Mesendoderm (in vitro differentiated cells): ENCODE measurements at regions not wholly inside any gene's neighbourhood (a gene's known extent, or its start where the extent isn't known, plus 50 kb on each side); places are given as distances from the start of the nearest gene placed in this dataset.

ENCODE experiments used
- DNase-seq: peaks from one replicate; pipeline ENCODE4 v3.0.0; 2013
- H2AK5ac ChIP-seq: 2 replicates; pipeline ENCODE4 v1.6.1; 2013; ENCODE audit warnings: low read length, inconsistent platforms
- H2BK120ac ChIP-seq: 2 replicates; pipeline ENCODE4 v1.6.1; 2013; ENCODE audit warnings: low read depth, mild to moderate bottlenecking, low read length, moderate library complexity, mixed read lengths
- H2BK15ac ChIP-seq: replicated peaks from 2 replicates; pipeline ENCODE4 v1.6.1; 2013; ENCODE audit warnings: low read depth, mild to moderate bottlenecking, moderate library complexity
- H2BK5ac ChIP-seq: 2 replicates; pipeline ENCODE4 v1.6.1; 2013; ENCODE audit warnings: low read length, inconsistent platforms
- H3K18ac ChIP-seq: 2 replicates; pipeline ENCODE4 v1.6.1; 2013; ENCODE audit warnings: mild to moderate bottlenecking, low read length, mixed read lengths
- H3K23ac ChIP-seq: one replicate; pipeline ENCODE4 v1.6.1; 2013; ENCODE audit warnings: low read length
- H3K27ac ChIP-seq: 2 replicates; pipeline ENCODE4 v1.5.1; 2013; ENCODE audit warnings: low read depth, mild to moderate bottlenecking, inconsistent platforms, low read length, moderate library complexity
- H3K27me3 ChIP-seq: 2 replicates; pipeline ENCODE4 v1.6.1; 2013; ENCODE audit warnings: low read length, control low read depth, mild to moderate bottlenecking, inconsistent platforms; ENCODE audit not compliant: insufficient read depth, poor library complexity
- H3K36me3 ChIP-seq: 2 replicates; pipeline ENCODE4 v1.6.1; 2013; ENCODE audit warnings: low read length, inconsistent platforms; ENCODE audit not compliant: control insufficient read depth, insufficient read depth
- H3K4ac ChIP-seq: one replicate; pipeline ENCODE4 v1.6.1; 2013; ENCODE audit warnings: low read depth, mild to moderate bottlenecking, low read length, moderate library complexity
- H3K4me1 ChIP-seq: 2 replicates; pipeline ENCODE4 v1.6.1; 2013; ENCODE audit warnings: low read depth, low read length, inconsistent platforms; ENCODE audit not compliant: control insufficient read depth
- H3K4me2 ChIP-seq: 2 replicates; pipeline ENCODE4 v1.6.1; 2013; ENCODE audit warnings: low read length
- H3K4me3 ChIP-seq: 2 replicates; pipeline ENCODE4 v1.5.1; 2013; ENCODE audit warnings: mild to moderate bottlenecking, low read length
- H3K56ac ChIP-seq: one replicate; pipeline ENCODE4 v1.6.1; 2013; ENCODE audit warnings: low read length
- H3K79me1 ChIP-seq: 2 replicates; pipeline ENCODE4 v1.6.1; 2013; ENCODE audit warnings: low read length, inconsistent platforms
- H3K79me2 ChIP-seq: 2 replicates; pipeline ENCODE4 v1.6.1; 2013; ENCODE audit warnings: mild to moderate bottlenecking, low read length; ENCODE audit not compliant: control insufficient read depth, insufficient read depth
- H3K9ac ChIP-seq: 2 replicates; pipeline ENCODE4 v1.6.1; 2013; ENCODE audit warnings: low read length, inconsistent platforms
- H4K5ac ChIP-seq: one replicate; pipeline ENCODE4 v1.6.1; 2013; ENCODE audit warnings: low read length
- H4K8ac ChIP-seq: one replicate; pipeline ENCODE4 v1.6.1; 2013; ENCODE audit warnings: low read depth, mild to moderate bottlenecking, control low read depth, low read length, moderate library complexity
- WGBS: extraction: QIAGEN DNeasy Blood & Tissue Kit; methylation state at CpG from one replicate; pipeline ENCODE4 v1.1.7; 2013; ENCODE audit warnings: low lambda C conversion rate, missing lambda C conversion rate; ENCODE audit not compliant: insufficient coverage; ENCODE audit errors: extremely low coverage; 5-methylcytosine and 5-hydroxymethylcytosine counted together

- Histone ChIP-seq H2AK5ac (no peak overlapping the region), H2BK120ac (no peak overlapping the region), H3K4me2 (no peak overlapping the region), H2BK15ac (no peak overlapping the region), H3K9ac (no peak overlapping the region), H3K4ac (no peak overlapping the region), H3K79me1 (no peaks in the 10 kb centered on the region), H3K4me1 (peaks cover 7% of the 10 kb centered on the region), H3K27ac (no peak overlapping the region), H2BK5ac (no peak overlapping the region), H3K4me3 (no peak overlapping the region), H3K36me3 (no peaks in the 10 kb centered on the region), H4K8ac (no peak overlapping the region), H3K18ac (no peak overlapping the region), H3K56ac (no peak overlapping the region), H3K23ac (no peak overlapping the region), H3K79me2 (no peaks in the 10 kb centered on the region), H3K27me3 (no peaks in the 10 kb centered on the region), H4K5ac (no peak overlapping the region)
- no CpG with 5 or more reads among the region's 3 CpGs for WGBS
- DNase-seq, result no peak
Measured at GRCh38 chr22:48975886-48976285, 851.8 kb downstream of the BRD1 start.

- Histone ChIP-seq H3K4me3 (no peak overlapping the region), H3K79me1 (no peaks in the 10 kb centered on the region), H3K56ac (no peak overlapping the region), H3K36me3 (no peaks in the 10 kb centered on the region), H2BK5ac (no peak overlapping the region), H2AK5ac (no peak overlapping the region), H3K27me3 (no peaks in the 10 kb centered on the region), H3K4ac (no peak overlapping the region), H3K27ac (no peak overlapping the region), H4K8ac (no peak overlapping the region), H3K23ac (no peak overlapping the region), H2BK120ac (no peak overlapping the region), H3K9ac (no peak overlapping the region), H3K4me1 (peaks cover 7% of the 10 kb centered on the region), H3K4me2 (no peak overlapping the region), H2BK15ac (no peak overlapping the region), H4K5ac (no peak overlapping the region), H3K18ac (no peak overlapping the region), H3K79me2 (no peaks in the 10 kb centered on the region)
- DNase-seq, result no peak
- WGBS, result no CpG with 5 or more reads among the region's 13 CpGs
Measured at GRCh38 chr22:48975316-48975741, 852.3 kb downstream of the BRD1 start.

GRCh38 chr22:48974443-48975315, 853.0 kb downstream of the BRD1 start:
- H3K23ac ChIP-seq, result no peak overlapping the region
- peak overlapping the region; percentile 69 for H3K56ac ChIP-seq
- no peaks in the 10 kb centered on the region for H3K79me1 ChIP-seq
- WGBS, result no CpG with 5 or more reads among the region's 13 CpGs
- no peaks in the 10 kb centered on the region for H3K36me3 ChIP-seq
- H2BK5ac ChIP-seq, result no peak overlapping the region
- H3K4me1 ChIP-seq, result peaks cover 7% of the 10 kb centered on the region
- no peak overlapping the region for H3K9ac ChIP-seq
- no peak overlapping the region for H3K4ac ChIP-seq
- no peaks in the 10 kb centered on the region for H3K27me3 ChIP-seq
- no peak overlapping the region for H3K27ac ChIP-seq
- H4K5ac ChIP-seq, result no peak overlapping the region
- H2BK15ac ChIP-seq, result no peak overlapping the region
- DNase-seq, result peak; percentile 47
- no peak overlapping the region for H3K4me3 ChIP-seq
- H3K4me2 ChIP-seq, result no peak overlapping the region
- no peak overlapping the region for H3K18ac ChIP-seq
- no peak overlapping the region for H2BK120ac ChIP-seq
- no peak overlapping the region for H4K8ac ChIP-seq
- H2AK5ac ChIP-seq, result no peak overlapping the region
- no peaks in the 10 kb centered on the region for H3K79me2 ChIP-seq

GRCh38 chr22:48973694-48974041, 854.0 kb downstream of the BRD1 start:
- Histone ChIP-seq H3K79me1 (no peaks in the 10 kb centered on the region), H3K4me1 (peaks cover 7% of the 10 kb centered on the region), H3K23ac (no peak overlapping the region), H3K4me2 (no peak overlapping the region), H3K18ac (no peak overlapping the region), H3K27me3 (no peaks in the 10 kb centered on the region), H3K79me2 (no peaks in the 10 kb centered on the region), H2BK5ac (no peak overlapping the region), H3K27ac (no peak overlapping the region), H3K4ac (no peak overlapping the region), H3K36me3 (no peaks in the 10 kb centered on the region), H3K9ac (no peak overlapping the region), H2AK5ac (no peak overlapping the region), H2BK15ac (no peak overlapping the region), H4K5ac (no peak overlapping the region), H4K8ac (no peak overlapping the region), H3K4me3 (no peak overlapping the region), H2BK120ac (no peak overlapping the region), H3K56ac (peak overlapping the region; percentile 25)
- no peak for DNase-seq
- WGBS, result no CpG with 5 or more reads among the region's 8 CpGs

- Histone ChIP-seq H3K4me2 (no peak overlapping the region), H4K8ac (no peak overlapping the region), H3K27me3 (no peaks in the 10 kb centered on the region), H3K27ac (no peak overlapping the region), H2BK5ac (no peak overlapping the region), H3K4ac (no peak overlapping the region), H2BK120ac (no peak overlapping the region), H4K5ac (no peak overlapping the region), H3K18ac (no peak overlapping the region), H3K4me1 (peaks cover 7% of the 10 kb centered on the region), H3K23ac (no peak overlapping the region), H2BK15ac (no peak overlapping the region), H3K56ac (peak overlapping the region; percentile 15), H2AK5ac (no peak overlapping the region), H3K9ac (no peak overlapping the region), H3K36me3 (no peaks in the 10 kb centered on the region), H3K4me3 (no peak overlapping the region), H3K79me2 (no peaks in the 10 kb centered on the region), H3K79me1 (no peaks in the 10 kb centered on the region)
- no peak for DNase-seq
- no CpG with 5 or more reads among the region's 12 CpGs for WGBS
Measured at GRCh38 chr22:48972979-48973693, 854.5 kb downstream of the BRD1 start.
